AG20443 (cell line): ENCODE measurements at regions not wholly inside any gene's neighbourhood (a gene's known extent, or its start where the extent isn't known, plus 50 kb on each side); places are given as distances from the start of the nearest gene placed in this dataset.
"Not testable (repeated sequence)": the region's sequence is repeated elsewhere in the genome, so short reads cannot be mapped to it uniquely, and the experiment has no call there.

Experiments used
- DNase-seq: peaks from one replicate; pipeline ENCODE4 v3.0.0; 2012; ENCODE audit warnings: low spot score, mixed read lengths

- no peak for DNase-seq
Observed at GRCh38 chr2:226320076-226320948, 479.3 kb downstream of the IRS1 start.

- DNase-seq, result no peak
Observed at GRCh38 chr2:226317970-226318369, 481.6 kb downstream of the IRS1 start.

DNA sequence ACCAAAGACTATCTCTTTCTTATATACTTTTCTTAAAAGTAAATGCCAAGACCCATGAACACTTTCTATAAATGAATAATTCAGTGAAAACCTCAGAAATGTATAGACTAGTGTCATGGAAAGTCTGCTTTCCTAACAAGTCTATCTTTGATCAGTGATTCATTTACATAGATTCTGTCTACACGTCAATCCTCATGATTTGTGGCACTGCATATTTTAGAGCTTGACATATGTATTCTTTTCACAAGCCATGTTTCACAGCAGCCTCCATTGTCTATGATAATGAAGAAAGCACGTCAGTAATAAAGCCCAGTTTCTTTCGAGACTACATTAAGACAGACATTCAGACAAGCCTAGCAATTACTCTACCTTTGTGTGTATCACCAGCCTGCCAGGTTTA, 486.6 kb downstream of the IRS1 start:
- DNase-seq, result no peak

DNA sequence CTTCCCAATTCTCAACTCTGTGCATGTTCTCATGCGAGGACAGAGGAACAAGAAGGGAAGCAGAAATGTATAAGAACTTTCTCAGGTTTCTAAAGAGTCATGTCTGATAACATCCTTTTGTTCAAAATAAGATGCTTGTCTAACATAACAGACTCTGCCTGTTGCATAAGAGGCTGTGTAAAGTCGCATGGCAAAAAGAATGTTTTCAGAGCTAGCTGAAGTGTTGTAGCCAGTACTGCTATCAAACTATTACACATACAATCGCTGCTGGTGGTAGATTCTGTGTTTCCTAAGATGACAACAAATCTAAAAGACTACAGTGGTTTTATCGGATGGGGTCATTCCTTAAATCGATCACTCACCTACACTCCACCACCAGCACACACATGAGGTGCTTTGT, 487.5 kb downstream of the IRS1 start:
- no peak for DNase-seq

DNA sequence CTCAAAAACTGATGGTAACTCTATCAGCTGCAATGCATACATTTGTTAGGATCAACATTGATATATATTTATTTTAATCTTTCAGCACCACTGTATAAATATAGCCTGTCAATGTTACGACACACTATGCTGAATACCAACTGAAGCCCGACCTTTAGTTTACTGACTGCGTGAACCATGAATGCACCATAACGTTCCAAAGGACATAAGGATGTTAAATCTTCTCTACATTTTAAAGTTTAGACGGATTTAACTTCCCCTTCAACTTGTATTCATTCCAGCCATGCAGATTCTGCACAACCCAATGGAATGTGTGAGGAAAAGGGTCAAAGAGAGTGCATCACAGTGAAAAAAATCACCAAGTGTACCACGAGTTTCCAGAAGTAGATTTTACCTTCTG, 489.5 kb downstream of the IRS1 start:
- no peak for DNase-seq

DNA sequence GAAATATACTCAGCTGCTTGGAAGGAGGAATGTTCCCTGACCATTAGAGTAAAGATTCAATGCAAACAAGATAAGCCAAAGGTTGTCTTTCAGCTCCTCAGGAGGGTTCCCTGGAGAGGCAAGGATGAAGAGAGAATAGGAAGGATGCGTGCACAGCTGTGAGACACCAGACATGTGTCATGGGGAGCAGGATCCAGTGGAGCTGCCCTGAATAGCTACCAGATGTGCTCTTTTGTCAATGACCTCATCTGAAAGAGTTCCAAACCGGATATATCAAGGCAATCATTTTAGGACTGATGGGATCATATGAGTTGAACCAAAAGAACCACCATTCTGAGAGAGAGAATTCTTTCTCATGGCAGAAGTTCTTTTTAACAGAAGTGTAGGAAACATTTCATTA, 490.6 kb downstream of the IRS1 start:
- peak; percentile 77 for DNase-seq

GRCh38 chr2:226308323-226308680, 491.3 kb downstream of the IRS1 start:
- no peak for DNase-seq

DNA sequence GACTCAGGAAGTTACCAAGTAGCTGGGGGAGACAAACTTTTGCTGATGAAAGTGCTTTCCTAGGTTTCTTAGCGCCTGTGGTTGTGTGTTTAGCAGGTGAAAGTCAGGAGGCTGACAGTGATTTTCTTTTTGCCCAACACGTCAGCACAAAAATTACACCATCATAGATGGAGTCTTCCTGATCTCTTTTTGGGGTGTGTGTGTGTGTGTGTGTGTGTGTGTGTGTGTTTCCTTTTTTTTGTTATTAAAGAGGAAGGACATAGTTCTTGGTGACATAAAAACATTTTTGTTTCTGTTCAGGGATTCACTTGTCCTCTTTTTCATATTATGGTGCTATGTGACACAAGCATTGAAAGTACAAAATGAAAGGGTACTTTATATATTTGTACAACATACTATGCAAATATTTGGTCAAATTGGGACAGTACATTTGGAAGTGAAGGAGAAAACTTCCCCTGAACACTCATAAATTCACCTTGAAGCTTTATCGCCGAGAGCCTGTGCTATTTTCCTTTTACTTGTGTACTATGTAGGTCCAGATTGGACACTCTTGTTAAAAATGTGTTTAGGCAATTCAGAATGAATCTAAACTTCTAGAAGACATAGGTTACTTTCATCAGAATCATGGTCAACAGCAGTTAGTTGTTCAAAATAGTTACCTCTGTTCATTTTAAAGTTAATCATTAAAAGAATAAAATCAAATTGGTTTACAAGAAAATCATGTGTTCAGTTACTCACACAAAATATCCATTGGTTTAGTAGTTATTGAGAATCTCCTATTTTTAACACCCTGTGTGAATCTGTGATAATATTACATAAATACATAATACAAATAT, 491.9 kb downstream of the IRS1 start:
- DNase-seq, result no peak

- no peak for DNase-seq
Observed at GRCh38 chr2:226306969-226307368, 492.7 kb downstream of the IRS1 start.

DNA sequence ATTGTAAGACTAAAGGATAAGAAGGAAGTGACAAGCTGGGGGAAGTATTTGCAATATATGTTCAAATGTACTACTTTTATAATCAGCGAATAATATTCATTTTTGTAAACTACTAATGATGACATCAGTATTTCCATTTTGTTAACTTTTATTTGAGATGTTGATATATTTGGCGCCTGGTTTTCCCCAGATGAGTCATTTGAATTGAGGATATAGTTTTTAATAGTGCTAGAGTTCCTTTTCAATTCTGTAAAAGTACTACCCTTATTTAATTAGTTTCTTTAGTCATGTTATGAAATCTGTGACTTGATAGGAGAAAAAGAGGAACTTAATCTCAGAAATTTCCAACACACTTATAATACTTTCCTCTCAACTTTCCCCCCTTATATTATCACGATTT, 495.3 kb downstream of the IRS1 start:
- no peak for DNase-seq

- DNase-seq, result no peak
Observed at GRCh38 chr2:226303707-226304106, 495.9 kb downstream of the IRS1 start.

DNA sequence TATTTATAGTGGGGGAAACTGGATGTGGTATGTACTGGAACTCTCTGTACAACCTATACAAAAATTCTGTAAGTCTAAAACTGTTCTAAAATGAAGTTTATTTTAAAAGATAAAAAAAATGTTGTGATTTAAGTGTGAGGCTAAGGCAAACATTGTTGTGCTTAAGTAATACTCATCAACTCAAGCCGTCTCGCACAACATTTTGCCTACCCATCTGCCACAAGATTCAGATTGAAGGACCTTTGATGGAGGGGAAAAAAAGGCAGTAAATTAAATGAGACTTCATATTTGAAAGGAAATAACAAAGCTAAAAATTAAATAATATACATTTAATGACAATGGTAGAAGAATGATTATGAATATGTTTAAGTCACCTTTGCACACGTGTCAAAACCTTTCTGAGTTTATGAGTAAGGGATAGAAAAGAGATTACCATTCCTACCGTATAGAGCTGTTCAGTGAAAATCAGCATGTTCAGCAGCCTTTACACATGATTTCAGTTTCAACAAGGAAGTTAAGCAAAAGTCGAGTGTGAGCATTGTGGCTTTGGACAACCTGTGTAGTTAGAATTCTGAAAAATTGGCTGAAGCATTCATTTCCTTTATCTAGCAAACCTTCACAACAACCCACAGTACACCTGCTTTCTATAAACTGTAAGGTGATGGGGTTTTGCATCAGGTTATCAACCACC, 499.3 kb downstream of the IRS1 start:
- DNase-seq, result no peak

- no peak for DNase-seq
Observed at GRCh38 chr2:226299771-226300170, 499.8 kb downstream of the IRS1 start.

- no peak for DNase-seq
Observed at GRCh38 chr2:226295681-226296080, 503.9 kb downstream of the IRS1 start.

GRCh38 chr2:226295123-226295522, 504.5 kb downstream of the IRS1 start:
- DNase-seq, result no peak

- not testable (repeated sequence) for DNase-seq
Observed at GRCh38 chr2:226291281-226291680, 508.3 kb downstream of the IRS1 start.

- DNase-seq, result no peak
Observed at GRCh38 chr2:226286916-226287315, 512.7 kb downstream of the IRS1 start.

DNA sequence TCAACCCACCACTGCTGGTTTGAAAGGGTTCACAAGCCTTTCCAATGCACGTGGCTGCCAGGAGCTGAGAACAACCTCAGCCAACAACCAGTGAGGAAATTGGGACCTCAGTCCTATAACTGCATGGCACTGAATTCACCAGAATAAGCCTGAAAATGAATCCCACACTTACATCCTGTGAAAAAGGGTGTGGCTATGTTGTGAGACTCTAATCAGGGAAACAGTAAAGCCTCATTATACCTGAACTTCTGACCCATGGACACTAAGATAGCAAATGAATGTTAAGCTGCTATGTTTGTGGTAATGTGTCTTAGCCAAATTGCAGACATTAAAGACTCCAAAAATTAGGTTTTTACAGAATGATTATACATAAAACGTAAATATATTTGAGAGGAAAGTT, 515.8 kb downstream of the IRS1 start:
- no peak for DNase-seq

GRCh38 chr2:226282151-226282550, 517.5 kb downstream of the IRS1 start:
- DNase-seq, result no peak

- not testable (repeated sequence) for DNase-seq
Observed at GRCh38 chr2:226280136-226280535, 519.5 kb downstream of the IRS1 start.

- DNase-seq, result no peak
Observed at GRCh38 chr2:226275215-226275614, 524.4 kb downstream of the IRS1 start.

DNA sequence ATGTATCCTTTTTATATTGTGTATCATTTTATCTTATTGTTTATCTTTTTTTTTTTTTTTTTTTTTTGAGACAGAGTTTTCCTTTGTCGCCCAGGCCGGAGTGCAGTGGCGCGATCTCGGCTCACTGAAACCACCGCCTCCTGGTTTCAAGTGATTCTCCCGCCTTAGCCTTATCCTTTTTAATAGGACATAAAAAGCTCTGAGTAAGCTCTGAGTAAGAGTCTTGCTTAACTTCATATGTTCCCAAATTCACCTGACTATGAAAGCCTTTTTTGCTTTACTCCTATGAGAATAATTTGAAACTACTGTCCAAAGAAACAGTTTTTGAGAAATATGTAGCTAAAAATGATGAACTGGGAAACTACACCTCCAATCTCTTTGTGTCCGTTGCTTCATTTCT, 525.5 kb downstream of the IRS1 start:
- DNase-seq, result no peak

- no peak for DNase-seq
Observed at GRCh38 chr2:226273440-226273839, 526.2 kb downstream of the IRS1 start.
